HG02938 (cell line): ENCODE measurements at regions not wholly inside any gene's neighbourhood (a gene's known extent, or its start where the extent isn't known, plus 50 kb on each side); places are given as distances from the start of the nearest gene placed in this dataset.

Experiments used
- ATAC-seq: cut with Tn5 transposase; IDR thresholded peaks from one replicate; pipeline ENCODE4 v1.9.1; 2021; ENCODE audit warnings: mild to moderate bottlenecking, moderate library complexity; ENCODE audit not compliant: unreplicated experiment

DNA sequence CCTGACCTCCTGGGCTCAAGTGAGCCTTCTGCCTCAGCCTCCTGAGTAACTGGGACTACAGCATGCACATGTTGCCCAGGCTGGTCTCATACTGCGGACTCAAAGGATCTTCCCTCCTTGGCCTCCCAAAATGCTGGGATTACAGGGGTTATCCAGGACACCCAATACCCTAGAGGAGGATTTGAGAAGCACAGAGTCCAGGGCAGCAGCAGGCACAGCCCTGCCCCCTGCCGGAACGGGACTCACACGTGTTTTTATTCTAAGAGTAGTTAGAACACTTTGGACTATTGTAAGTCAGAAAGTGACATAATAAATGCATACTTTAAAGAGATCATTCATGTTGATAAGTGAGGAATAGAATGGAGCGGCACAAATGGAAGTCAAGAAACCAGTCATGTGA, 80.2 kb downstream of the C6orf118 start:
- ATAC-seq: no peak

- no peak for ATAC-seq
Measured at GRCh38 chr6:165227644-165228329, 81.6 kb downstream of the C6orf118 start.

GRCh38 chr6:165223736-165224135, 85.7 kb downstream of the C6orf118 start:
- no peak for ATAC-seq

DNA sequence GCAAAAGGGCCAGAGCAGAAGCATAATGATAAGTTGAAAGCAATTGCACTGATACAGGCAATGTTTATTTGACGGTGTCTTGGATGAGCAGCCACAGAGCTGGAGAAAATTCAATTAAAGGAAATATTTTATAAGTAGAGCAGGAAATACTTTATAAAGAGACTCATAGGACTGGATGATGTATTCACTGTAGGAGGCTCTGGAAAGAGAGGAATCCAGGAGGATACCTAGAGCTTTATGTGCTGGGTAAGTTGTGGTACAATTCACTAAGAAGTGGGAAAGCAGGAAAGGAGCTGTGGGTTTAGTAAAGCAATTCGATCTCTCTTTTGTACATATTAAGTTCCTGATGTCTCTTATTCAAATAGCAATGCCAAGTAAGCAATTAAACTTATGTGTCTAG, 86.3 kb downstream of the C6orf118 start:
- no peak for ATAC-seq

DNA sequence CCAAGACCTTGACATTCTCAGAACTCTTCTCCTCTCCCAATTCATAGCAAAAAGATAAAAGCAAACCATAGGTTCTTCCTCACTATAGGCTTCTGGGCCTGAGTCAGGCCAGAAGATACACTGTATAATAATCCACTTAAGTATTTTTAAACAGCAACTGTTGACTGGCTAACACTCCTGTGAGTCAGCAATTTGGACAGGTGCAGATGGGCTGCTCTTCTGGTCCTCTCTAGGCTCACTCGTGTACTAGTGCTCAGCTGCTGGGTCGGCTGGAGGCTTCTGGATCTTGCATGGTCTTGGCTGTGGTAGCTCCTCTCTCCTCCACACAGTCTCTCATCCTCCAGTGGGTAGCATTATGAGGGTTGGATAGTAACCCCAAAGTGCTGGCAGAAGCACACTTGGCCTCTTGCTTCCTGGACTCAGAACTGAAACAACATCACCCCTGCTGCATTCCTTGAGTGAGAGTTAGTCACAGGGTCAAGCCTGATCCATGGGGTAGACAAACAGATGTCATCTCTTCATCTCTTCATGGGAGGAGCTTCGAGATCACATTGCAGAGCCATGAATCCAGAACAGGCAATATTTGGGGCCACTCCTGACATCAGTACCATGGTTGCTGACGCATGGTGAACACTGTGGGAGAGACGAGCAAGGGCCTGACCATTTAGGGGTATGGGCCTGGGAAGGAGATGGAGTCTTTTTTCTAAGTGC, 86.9 kb downstream of the C6orf118 start:
- no peak for ATAC-seq

- no peak for ATAC-seq
Measured at GRCh38 chr6:165220045-165220444, 89.4 kb downstream of the C6orf118 start.

- ATAC-seq: no peak
Measured at GRCh38 chr6:165219629-165220028, 89.8 kb downstream of the C6orf118 start.

GRCh38 chr6:165218829-165219228, 90.6 kb downstream of the C6orf118 start:
- ATAC-seq: no peak

GRCh38 chr6:165206798-165207197, 102.6 kb downstream of the C6orf118 start:
- no peak for ATAC-seq

DNA sequence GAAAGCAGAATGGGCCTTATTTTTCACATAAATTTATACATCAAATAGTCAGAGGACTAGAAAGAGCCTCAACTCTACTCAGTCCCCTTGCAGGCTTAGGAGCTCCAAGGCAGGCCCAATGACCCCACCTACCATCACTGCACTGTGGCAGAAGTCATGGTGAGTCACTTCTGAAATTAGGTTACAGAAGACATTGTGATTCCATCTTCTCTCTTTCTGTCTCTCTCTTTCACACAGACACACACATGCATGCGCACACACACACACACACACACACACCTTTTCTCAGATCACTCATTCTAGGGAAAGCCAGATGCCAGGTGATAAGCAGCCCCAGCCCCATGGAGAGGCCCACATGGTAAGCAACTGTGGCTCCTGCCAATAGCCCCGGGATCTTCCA, 103.8 kb downstream of the C6orf118 start:
- no peak for ATAC-seq

DNA sequence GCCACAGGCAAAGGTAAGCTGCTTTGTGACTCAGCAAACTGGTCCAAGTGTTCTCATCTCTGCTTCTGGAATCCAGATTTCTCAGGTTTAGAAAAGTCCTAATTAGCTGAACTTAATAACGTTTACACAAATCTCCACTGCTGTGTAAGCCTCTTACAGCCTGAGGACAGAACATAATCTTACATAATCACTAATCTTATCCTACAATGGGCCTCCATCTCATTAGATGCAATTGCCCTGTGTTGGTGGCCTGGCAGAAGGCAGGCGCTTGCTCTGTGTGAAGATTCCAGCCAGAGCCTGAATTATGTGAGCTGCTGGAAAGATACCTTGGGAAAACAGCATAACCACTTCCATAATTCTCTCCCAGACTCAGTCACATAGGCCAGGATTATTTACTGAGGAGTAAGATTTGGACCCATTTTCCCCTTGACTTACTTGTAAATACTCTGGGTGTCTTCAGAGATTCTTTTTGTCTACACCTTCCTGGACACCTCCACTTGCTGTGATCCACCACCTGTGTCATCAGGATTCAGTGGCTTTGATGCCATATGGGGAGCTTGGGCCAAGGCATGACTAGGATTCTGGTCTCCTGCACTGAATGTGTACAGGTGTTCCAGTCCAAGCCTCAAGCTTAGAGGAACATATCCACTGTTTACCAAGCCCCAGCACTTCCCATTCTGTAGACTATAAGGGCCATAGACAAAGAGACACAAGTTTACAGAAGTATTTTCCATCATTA, 104.4 kb downstream of the C6orf118 start:
- no peak for ATAC-seq

DNA sequence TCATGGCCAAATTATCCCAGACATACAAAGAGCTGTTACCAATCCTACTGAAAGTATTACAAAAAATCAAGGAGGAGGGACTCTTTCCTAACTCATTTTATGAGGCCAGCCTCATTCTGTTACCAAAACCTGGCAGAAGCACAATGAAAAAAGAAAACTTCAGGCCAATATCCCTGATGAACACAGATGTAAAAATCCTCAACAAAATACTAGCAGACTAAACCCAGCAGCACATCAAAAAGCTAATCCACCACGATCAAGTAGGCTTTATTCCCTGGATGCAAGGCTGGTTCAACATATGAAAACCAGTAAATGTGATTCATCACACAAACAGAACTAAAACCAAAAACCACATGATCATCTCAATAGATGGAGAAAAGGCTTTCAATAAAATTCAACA, 109.2 kb downstream of the C6orf118 start:
- ATAC-seq: no peak

GRCh38 chr6:165191461-165191860, 117.9 kb downstream of the C6orf118 start:
- ATAC-seq: no peak

DNA sequence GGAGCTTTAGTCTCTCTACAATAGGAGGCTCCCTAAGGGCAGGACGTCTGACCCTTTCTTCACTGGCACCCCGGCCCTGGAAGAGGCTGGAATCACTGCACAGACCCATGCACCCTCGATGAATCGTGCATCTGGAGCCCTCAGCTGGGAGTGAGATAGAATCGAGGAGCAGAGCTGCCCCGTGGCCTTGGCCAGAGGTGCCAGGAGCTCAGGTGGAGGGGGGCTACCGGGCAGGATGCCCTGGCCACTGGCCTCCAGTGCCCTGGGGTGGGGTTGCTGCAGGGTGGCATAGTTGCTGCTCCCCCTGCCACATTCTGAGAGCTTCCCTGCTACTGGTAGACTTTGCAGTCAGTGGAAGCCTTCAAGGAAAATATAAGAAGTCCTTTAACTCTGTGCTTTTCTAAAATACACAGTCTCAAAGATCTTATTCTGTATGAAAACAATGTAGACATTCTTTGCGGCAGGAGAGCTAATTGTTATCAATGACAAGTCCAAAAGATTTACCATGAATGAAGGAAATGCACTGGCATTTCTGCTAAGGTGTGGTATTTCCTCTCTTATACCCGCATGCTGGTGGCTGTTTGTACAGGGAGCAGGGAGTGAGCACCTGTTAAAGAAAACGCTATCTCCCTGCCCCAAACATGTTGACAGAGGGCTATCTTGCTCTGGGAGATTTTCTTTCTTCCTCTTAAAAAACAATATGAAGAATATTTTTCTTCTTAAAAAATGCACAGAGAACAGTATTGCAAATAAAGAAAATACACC, 122.8 kb downstream of the C6orf118 start:
- ATAC-seq: no peak

DNA sequence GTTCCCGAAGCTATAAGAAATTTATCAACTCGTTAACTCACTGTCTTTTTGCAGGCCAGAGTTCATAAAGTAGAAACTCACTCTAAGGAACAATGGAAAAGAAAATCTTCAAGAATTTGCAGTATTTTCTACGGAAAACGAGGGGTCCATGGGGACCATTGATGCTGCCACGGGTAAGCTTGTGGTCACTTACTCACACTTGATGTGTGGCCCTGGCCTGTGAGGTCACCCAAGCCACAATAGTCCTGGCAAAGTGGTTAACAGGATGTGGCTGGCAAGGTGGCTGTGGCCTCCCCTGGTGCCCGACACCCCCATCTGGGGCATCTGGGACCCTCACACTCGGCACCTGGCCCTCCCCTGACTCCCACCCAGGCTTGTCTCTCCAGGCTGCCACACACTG, 123.4 kb downstream of the C6orf118 start:
- ATAC-seq: no peak

DNA sequence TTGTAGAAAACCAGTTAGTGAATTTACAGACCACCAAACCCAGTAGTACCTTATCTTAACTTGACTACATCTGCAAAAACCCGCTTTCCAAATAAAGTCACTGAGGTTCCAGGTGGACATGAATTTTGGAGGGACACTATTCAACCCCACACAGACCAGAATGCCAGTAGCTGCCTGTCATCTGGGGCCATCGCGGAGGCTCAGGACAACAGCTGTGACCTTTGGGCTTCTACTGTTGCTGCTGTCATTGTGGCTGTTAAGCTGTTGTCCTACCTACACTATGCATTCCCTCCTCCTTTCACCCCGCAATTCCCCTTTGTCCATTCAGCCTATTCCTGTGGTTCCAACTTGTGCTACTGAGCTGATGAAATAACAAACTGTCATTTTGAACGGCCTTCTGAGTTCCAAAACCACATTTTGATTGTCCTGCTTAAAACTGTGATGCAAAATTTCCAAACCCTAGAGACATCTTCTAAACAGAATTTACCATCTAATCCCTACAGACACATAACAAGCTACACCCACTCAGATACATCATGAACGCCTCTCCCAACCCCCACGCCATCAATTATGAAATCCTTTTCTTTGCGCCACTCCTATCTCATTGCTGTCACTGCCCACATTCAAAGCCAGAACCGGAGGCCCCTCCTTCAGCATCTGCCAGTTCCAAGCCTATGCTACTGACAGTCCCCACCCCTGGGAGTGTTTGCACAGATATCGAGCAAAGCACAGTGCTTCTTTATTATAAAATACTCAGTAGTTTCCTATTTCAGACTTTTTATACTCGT, 125.0 kb downstream of the C6orf118 start:
- ATAC-seq: no peak

DNA sequence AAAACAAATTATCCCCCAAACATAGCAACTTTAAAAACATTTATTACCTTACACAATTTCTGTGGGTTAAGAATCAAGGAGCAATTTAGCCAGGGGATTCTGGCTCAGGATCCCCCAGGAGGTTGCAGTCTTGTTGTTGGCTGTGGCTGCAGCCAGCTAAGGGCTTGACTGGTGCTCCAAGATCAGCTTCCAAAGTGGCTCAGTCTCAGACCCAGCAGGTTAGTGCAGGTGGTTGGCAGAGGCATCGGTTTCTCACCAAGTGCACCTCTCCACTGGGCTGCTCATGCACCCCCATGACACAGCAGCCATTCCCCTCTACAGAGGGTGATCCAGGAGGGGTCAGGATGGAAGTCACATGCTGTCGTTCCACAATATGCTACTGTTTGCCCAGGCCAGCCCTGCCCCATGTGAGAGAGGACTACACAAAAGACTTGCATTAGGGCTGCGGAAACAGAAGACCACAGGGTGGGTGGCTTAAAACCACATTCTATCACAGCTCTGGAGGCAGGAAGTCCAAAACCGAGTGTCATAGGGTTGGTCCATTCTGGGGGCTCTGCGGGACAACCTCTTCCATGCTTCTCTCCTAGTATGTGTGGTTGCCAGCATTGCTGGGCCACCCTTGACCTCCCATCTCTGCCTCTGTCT, 125.8 kb downstream of the C6orf118 start:
- no peak for ATAC-seq

DNA sequence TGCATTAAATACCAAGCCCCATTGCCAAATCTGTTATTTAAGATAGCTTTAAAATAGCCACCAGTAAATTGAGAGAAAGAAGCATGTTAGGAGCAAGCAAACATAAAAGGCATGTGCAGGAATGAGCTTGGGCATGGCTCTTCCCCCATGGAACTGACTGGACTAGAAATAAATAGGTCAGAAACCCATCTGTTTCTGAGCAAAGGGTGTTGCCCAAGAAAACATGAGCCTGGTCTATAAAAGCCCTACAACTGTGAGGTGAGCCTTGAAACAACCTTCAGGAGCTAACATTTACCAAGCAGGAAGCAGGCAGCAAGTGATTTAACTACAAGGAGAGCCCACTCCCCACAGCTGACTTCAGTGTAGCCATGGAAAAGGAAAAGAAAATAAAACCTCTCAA, 126.3 kb downstream of the C6orf118 start:
- ATAC-seq: no peak

- ATAC-seq: no peak
Measured at GRCh38 chr6:165181951-165182414, 127.4 kb downstream of the C6orf118 start.

- ATAC-seq: no peak
Measured at GRCh38 chr6:165178056-165178455, 131.3 kb downstream of the C6orf118 start.
